Cardiac muscle cell (in vitro differentiated cells and primary cell): ENCODE measurements at regions not wholly inside any gene's neighbourhood (a gene's known extent, or its start where the extent isn't known, plus 50 kb on each side); places are given as distances from the start of the nearest gene placed in this dataset.

Experiments used
- DNase-seq, 2 donors: peaks; one replicate each; pipeline versions ENCODE4 v3.0.0 to v3.0.0-alpha.2; 2010 to 2017; ENCODE audit warnings: low read depth in 1 of 2, low spot score in 1 of 2
- H3K27ac ChIP-seq: fragments of 200-600 bp; sonication (generic); 2 replicates; pipeline ENCODE4 v1.5.1; 2016
- H3K27me3 ChIP-seq: fragments of 200-600 bp; sonication (generic); 2 replicates; pipeline ENCODE4 v1.6.0; 2016; ENCODE audit warnings: control low read depth
- H3K36me3 ChIP-seq: fragments of 200-600 bp; sonication (generic); 2 replicates; pipeline ENCODE4 v1.5.1; 2016; ENCODE audit warnings: control low read depth
- H3K4me1 ChIP-seq: fragments of 200-600 bp; sonication (generic); 2 replicates; pipeline ENCODE4 v1.8.1; 2017; ENCODE audit warnings: low read depth, mild to moderate bottlenecking, mixed run types
- H3K4me3 ChIP-seq: fragments of 200-600 bp; sonication (generic); 2 replicates; pipeline ENCODE4 v1.5.1; 2016; ENCODE audit warnings: mild to moderate bottlenecking
- H3K9me3 ChIP-seq: fragments of 200-600 bp; sonication (generic); 2 replicates; pipeline ENCODE4 v1.5.1; 2017; ENCODE audit warnings: low read depth, mild to moderate bottlenecking, control low read depth
- CTCF ChIP-seq: IDR thresholded peaks from 2 replicates; pipeline ENCODE4 v1.5.1; 2012; ENCODE audit warnings: low read depth, mild to moderate bottlenecking, low read length

- no peaks in the 10 kb centered on the region for H3K36me3 ChIP-seq
Observed at GRCh38 chr2:107338059-107338458, 452.1 kb upstream of the ST6GAL2 start.

GRCh38 chr2:107338571-107338970, 452.6 kb upstream of the ST6GAL2 start:
- no peak for TF ChIP-seq CTCF
- no peaks in the 10 kb centered on the region for H3K9me3 ChIP-seq
- H3K27me3 ChIP-seq, result no peaks in the 10 kb centered on the region
- no peaks in the 10 kb centered on the region for H3K36me3 ChIP-seq
- no peak overlapping the region for H3K4me3 ChIP-seq
- peak in 1 of 2 donors; percentile 18 for DNase-seq
- H3K4me1 ChIP-seq, result no peaks in the 10 kb centered on the region
- no peak overlapping the region for H3K27ac ChIP-seq

More at GRCh38 chr2:107338059-107338458, 452.1 kb upstream of the ST6GAL2 start:
- no peak for TF ChIP-seq CTCF
- H3K4me1 ChIP-seq, result no peaks in the 10 kb centered on the region
- H3K27ac ChIP-seq, result no peak overlapping the region
- no peaks in the 10 kb centered on the region for H3K9me3 ChIP-seq
- peak in 1 of 2 donors; percentile 64 for DNase-seq
- H3K27me3 ChIP-seq, result no peaks in the 10 kb centered on the region
- H3K4me3 ChIP-seq, result no peak overlapping the region

GRCh38 chr2:107340955-107341354, 455.0 kb upstream of the ST6GAL2 start:
- Histone ChIP-seq H3K9me3 (no peaks in the 10 kb centered on the region), H3K27me3 (no peaks in the 10 kb centered on the region), H3K4me3 (no peak overlapping the region), H3K27ac (no peak overlapping the region), H3K36me3 (no peaks in the 10 kb centered on the region), H3K4me1 (no peaks in the 10 kb centered on the region)
- no peak for TF ChIP-seq CTCF
- DNase-seq, result no peak

GRCh38 chr2:107349329-107349728, 463.4 kb upstream of the ST6GAL2 start:
- DNase-seq, result no peak
- Histone ChIP-seq H3K4me3 (no peak overlapping the region), H3K9me3 (no peaks in the 10 kb centered on the region), H3K36me3 (no peaks in the 10 kb centered on the region), H3K27me3 (no peaks in the 10 kb centered on the region), H3K4me1 (no peaks in the 10 kb centered on the region), H3K27ac (no peak overlapping the region)
- TF ChIP-seq CTCF, result no peak

GRCh38 chr2:107354175-107354574, 468.2 kb upstream of the ST6GAL2 start:
- no peak for TF ChIP-seq CTCF
- H3K27me3 ChIP-seq, result no peaks in the 10 kb centered on the region
- H3K9me3 ChIP-seq, result no peaks in the 10 kb centered on the region
- H3K27ac ChIP-seq, result no peak overlapping the region
- H3K4me1 ChIP-seq, result peaks cover 2% of the 10 kb centered on the region
- no peaks in the 10 kb centered on the region for H3K36me3 ChIP-seq
- no peak overlapping the region for H3K4me3 ChIP-seq
- no peak for DNase-seq

GRCh38 chr2:107358362-107358761, 468.3 kb upstream of the RGPD4 start:
- no peaks in the 10 kb centered on the region for H3K27me3 ChIP-seq
- no peak overlapping the region for H3K4me3 ChIP-seq
- no peaks in the 10 kb centered on the region for H3K9me3 ChIP-seq
- H3K36me3 ChIP-seq, result no peaks in the 10 kb centered on the region
- peaks cover 2% of the 10 kb centered on the region for H3K4me1 ChIP-seq
- no peak overlapping the region for H3K27ac ChIP-seq
- DNase-seq, result no peak
- no peak for TF ChIP-seq CTCF
